Activated CD4-positive, alpha-beta T cell treated with anti-CD3 and anti-CD28 coated beads, Interleukin-2, amount 50 U/mL, for 16 hours (primary cell): ENCODE measurements at regions not wholly inside any gene's neighbourhood (a gene's known extent, or its start where the extent isn't known, plus 50 kb on each side); places are given as distances from the start of the nearest gene placed in this dataset.
"Not testable (repeated sequence)": the region's sequence is repeated elsewhere in the genome, so short reads cannot be mapped to it uniquely, and the experiment has no call there.

Experiments used
- DNase-seq: peaks from one replicate; pipeline ENCODE4 v3.0.0-alpha.2; 2020

DNA sequence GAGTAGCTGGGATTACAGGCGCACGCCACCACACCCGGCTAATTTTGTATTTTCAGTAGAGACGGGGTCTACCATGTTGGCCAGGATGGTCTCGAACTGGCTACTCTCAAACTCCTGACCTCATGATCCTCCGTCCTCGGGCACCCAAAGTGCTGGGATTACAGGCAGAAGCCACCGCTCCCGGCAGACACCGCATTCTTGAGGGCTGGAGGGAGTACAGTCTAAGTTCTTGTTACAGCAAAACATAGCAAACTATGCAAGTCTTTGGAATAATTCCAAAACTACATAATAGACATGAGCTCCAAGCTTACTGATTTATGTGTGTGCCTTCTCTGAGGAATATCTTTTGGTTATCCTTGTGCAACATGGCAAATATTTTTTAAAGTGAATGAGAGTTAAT is 299.1 kb upstream of the ZNF658 start:
- not testable (repeated sequence) for DNase-seq

DNA sequence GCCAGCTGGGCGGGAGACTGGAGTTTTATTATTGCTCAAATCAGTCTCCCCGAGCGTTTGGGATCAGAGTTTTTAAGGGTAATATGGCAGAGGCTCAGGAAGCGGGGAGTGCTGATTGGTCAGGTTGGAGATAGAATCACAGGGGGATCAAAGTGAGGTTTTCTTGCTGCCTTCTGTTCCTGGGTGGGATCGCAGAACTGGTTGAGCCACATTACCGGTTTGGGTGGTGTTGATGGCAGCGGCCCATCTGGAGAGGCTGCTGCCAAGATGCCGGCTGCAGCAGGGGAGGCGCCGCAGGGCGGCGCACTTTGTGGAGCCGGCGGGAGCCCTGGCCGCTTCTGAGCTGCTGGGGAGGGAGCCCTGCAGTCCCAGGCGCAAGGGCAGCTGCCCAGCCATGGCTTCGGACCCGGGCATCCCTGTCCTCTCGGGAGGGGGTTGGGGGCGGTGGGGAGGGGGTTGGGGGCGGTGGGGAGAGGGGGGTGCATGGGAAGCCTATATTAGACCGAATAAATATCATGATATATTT is 268.9 kb upstream of the ZNF658 start:
- not testable (repeated sequence) for DNase-seq

DNA sequence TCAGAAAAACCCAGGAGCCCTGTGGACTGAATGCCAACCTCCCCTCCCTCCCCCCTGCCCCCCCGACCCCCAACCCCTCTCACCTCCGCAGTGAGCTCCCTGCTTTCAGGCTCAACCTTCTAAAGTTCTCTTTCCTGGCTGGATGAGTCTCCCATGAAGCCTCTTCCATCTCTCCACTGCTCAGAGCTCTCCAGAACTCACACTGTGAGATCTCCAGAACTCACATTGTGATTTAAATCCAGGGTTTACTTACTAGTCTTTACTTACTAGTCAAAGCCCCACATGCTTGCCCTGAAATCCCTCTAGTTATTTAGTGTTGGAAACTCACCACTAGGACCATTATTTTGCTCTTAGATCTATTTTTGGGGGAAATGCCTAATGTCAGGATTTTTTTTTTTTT is 252.8 kb upstream of the ZNF658 start:
- not testable (repeated sequence) for DNase-seq

DNA sequence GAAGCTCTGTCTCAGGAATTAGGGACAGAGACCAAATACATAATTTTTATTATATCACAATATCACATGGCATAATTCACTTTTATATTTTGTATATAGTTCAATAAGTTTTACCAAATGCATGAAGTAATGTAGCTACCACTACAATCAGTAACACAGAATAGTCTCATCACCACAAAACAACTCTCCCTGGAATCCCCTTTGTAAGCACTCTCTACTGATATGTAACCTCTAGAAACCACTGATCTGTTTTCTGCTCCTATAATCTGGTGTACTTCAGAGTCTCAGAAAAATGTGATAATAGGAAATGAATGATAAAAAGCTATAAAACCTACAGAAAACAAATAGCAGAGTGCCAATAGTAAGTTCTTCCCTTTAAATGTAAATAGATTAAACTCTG is 210.3 kb upstream of the ZNF658 start:
- DNase-seq = not testable (repeated sequence)

DNA sequence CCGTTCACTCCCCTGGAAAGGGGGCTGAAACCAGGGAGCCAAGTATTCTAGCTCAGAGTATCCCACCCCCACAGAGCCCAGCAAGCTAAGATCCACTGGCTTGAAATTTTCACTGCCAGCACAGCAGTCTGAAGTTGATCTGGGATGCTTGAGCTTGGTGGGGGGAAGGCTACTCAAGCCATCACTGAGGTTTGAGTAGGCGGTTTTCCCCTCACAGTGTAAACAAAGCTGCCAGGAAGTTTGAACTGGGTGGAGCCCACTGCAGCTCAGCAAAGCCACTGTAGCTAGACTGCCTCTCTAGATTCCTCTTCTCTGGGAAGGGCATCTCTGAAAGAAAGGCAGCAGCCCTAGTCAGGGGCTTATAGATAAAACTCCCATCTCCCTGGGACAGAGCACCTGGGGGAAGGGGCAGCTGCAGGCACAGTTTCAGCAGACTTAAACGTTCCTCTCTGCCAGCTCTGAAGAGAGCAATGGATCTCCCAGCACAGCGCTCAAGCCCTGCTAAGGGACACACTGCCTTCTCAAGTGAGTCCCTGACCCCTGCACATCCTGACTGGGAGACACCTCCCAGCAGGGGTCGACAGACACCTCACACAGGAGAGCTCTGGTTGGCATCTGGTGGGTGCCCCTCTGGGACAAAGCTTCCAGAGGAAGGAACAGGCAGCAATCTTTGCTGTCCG is 204.8 kb upstream of the ZNF658 start:
- DNase-seq = not testable (repeated sequence)

DNA sequence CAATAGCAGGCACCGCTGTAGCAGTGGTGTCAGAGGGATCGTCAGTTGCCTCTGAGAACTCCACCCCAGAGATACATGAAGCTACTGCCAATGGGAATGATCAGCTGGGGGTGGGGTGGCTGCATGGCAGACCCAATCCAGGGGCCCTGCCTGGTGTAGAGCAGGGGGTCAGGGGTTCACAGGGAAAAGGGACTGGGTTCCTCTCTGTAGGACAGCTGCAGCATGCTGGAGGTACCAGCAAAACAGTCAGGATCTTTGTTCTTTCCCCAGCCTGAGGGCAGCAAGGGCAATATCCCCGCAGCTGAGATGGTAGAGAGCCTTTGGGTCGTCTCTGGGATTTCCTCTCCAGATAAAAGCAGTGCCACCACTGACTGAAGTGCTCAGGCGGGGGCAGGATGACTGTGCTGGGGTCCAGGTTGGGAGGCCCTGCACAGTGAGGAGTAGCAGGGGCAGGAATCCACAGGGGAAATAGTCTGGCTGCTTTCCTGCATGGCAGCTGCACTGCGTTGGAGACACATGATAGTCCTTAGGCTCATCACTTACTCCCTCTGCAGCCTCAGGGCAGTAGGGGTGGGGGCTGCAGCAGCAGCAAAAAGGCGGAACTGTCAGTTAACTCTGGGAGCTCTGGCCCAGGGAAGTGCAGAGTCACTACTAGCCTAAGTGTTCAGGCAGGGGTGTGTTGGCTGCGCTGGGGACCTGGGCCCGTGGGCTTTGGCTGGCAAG is 203.0 kb upstream of the ZNF658 start:
- DNase-seq = not testable (repeated sequence)

DNA sequence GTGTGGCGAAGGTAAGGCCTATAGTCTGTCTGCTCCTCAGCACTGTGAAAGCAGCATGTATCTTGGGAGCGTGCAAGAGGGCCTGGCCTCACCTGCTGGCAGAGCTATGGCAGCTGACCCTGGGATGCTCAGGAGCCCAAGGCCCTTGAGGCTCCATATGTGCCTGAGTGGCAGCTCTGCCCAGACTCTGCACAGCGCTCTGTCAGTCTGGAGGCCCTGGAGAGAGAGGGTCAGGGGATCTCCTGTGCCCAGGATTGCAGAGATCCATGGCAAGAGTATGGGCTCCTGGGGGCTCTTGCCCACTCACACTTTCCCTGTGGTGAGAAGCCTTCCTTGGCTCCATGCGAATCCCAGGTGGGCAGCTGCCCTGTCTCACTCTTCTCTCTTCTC is 202.5 kb upstream of the ZNF658 start:
- not testable (repeated sequence) for DNase-seq

DNA sequence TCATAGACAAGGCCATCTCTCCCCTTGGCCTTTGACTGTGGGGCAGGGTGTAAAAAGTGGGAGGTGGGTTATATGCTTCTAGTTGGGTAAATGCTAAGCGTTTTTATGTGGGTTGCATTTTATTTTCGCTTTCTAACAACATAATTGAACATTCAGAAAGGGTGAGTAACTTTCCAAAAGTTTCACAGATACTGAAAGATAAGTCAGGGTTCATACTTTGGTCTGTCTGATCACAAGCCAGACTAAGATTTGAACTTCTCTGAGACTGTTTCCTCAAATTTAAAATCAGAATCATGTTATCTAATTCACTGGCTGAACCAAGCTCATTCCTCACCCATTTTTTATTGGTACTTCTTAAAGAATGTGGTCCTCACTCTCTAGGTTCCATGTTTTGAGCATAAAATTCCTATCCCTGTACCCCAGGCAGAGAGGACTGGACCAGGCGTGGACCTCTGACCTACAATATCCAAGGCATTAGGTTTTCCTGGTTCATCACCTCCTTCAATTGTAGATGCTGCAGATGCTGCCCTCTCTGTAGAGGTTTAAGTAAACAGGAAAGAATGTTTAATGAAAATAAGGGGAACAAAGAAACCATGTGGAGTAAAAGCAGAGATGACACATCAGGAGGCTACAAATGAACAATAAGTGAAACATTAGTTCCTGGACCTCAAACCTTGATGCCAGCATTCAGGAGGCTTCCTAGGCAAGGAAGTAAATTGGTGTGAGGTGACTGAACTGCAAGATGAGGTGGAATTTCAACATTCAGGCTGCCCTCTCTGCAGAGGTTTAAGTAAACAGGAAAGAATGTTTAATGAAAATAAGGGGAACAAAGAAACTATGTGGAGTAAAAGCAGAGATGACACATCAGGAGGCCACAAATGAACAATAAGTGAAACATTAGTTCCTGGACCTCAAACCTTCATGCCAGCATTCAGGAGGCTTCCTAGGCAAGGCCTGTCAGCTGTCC is 198.8 kb upstream of the ZNF658 start:
- not testable (repeated sequence) for DNase-seq

DNA sequence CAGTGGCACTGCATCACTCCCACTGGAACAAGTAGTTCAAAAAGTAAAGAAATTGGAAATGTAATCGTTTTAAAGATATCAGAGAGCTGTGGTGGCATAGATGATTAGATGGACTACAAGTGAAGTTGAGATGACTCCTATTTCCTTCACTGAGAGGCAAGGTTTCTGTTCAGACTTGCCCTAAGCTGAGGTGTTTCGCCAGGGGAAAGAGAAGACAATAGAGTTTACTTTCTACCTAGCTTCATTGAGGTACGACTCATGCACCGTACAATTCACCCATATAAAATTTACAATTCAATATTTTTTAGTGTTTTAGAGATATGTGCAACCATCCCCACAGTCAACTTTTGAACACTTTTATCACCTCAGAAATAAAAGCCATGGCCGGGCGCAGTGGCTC is 189.0 kb upstream of the ZNF658 start:
- DNase-seq = not testable (repeated sequence)

DNA sequence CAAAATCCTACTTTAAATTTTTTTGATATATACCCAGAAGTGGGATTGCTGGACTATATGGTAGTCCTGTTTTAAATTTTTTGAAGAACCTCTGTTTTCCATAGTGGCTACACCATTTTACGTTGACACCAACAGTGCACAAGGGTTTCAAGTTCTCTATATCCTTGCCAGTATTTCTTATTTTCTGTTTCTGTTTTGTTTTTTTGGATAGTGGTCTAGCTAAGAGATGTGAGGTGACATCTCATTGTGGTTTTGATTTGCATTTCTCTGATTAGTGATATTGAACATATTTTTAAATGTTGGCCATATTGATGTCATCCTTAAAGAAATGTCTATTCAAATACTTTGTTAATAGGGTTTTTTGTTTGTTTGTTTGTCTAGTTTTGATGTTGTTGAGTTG is 187.7 kb upstream of the ZNF658 start:
- DNase-seq = not testable (repeated sequence)

DNA sequence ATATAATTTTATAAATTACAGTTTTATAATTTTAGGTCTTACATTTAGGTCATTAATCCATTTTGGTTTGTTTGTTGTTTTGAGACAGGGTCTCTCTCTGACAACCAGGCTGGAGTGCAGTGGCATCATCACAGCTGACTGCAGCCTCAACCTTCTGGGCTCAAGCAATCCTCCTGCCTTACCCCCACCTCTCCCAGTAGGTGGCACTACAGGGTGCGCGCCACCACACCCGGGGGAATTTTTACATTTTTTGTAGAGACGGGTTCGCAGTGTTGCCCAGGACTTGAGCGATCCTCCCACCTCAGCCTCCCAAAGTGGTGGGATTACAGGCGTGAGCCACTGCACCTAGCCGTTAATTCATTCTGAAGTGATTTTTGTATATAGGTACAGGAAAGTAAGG is 187.0 kb upstream of the ZNF658 start:
- not testable (repeated sequence) for DNase-seq

DNA sequence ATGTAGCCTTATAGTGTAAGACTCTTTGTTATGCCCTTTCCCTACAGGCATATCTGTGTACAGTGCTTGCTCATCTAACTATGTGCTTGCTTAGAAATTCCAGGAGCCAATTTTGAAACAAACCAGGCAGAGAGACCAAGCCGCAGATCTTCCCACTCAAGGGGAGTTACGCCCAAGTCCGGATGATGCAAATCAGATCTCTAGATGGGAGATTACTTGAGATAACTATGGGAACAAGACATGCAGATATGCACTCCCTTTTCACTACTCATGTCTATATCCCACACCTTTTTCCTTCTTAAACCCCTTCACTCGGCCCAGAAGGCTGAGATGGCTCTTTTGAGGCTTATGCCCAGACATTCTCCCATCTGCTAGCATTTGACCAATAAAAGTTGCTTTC is 179.7 kb upstream of the ZNF658 start:
- not testable (repeated sequence) for DNase-seq

DNA sequence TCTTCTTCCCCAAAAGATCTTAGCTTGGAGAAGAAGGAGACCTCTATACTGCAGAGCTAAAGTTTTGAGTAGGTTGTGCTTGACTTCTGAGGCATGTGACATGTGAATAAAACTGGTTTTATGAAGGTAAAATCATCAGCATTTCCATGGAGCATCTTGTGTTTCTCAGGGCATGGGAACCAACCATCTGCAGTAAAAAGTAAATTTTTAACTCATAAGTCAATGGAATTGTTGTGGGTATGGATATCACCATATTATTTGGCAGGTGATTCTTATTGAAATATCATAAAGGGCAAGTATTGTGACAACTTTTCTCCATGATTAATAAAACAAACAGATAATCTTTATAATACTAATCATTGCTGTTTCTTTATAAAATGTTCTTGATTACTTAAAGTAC is 173.0 kb upstream of the ZNF658 start:
- DNase-seq = not testable (repeated sequence)

DNA sequence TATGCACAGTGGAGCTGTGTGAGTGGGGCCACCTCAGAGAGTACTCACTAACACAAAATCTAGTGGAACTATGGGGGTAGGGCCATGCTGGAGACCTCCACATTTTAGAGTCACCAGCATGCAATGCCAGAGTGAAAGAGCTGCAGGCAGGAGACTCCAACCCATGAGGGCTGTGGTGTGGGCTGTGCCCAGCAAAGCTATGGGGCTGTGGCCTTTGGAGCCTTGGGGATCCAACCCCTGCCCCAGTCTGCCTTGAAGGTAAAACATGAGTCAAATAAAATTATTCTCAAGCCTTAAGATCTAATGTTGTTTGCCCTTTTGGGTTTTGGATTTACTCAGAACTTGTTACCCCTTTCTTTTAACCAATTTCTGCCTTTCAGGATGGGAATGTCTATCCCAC is 163.8 kb upstream of the ZNF658 start:
- DNase-seq = not testable (repeated sequence)

DNA sequence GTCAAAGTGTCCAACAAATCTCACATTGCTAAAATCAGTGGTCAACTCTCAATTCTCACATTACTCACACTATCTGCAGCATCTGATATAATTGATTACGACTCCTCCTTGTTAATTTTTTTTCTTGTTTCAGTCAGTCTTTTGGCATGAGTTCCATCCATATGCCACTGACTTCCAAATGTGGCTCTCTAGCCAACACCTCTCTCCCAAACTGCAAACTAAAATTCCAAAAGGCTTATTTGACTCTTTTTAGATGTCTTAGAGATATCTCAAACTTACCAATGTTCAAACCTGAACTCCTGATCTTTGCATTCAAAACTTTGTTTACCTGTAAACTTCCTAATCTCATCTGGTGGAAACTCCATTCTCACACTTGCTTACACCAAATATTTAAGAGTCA is 162.1 kb upstream of the ZNF658 start:
- not testable (repeated sequence) for DNase-seq

DNA sequence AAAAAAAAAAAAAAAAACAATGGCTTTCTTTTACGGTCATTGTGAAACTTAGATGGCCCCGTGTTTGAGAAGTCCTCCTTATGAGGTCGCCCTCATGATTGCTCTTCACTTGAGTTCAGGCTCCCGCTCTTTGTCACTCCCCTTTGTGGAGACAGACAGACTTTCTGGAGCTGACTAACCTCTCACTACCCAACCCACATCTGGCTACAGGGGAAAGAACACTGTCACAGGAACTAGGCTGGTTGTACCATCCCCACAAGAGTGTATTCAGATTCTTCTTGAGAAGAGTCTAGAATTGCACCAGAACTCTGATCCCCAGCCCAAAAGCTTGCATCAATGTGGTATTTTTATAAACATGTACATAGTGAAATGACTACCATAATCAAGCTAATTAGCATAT is 160.4 kb upstream of the ZNF658 start:
- not testable (repeated sequence) for DNase-seq

DNA sequence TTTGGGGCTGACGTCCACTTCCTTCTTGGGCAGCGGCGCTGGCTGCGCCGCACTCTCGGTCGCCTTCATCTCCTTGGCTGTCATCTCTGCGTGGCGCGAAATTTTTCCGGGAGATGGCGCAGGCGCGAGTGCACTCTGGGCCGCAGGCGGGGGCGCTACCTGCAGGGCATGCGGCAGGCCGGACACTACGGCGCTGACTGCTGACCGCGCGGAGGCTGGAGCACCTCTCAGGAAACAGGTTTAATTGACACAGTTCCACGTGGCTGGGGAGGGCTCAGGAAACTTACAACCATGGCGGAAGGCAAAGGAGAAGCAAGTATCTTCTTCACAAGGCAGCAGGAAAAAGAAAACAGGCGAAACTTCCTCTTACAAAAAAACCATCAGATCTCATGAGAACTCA is 154.7 kb upstream of the ZNF658 start:
- not testable (repeated sequence) for DNase-seq

DNA sequence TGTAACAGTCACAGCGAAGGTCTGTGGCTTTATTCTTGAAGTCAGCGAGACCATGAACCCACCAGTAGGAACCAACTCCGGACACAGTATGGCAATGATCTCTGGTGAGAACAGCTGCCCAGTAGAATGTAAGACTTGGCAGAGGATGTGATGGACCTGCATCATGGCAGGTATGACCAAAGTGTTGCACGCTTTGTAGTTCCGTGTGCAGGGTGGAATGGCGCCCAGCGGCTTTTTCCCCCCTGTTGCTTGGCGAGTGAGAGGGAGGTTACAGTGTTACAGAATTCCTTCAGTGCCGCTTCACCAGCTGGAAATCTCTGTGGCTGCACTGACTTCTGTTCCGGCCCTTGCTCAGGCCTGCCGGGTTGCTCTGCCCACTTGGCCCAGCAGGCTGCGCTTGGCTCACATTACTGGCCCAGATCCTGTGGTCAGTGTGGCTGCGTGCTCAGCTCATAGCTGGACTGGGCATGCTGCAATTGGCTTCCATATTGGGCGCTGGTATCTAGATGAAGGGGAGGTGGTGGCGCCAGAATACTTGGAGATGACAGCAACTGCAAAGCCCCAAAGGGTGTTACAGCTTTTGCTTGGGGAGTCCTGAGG is 148.1 kb upstream of the ZNF658 start:
- not testable (repeated sequence) for DNase-seq

DNA sequence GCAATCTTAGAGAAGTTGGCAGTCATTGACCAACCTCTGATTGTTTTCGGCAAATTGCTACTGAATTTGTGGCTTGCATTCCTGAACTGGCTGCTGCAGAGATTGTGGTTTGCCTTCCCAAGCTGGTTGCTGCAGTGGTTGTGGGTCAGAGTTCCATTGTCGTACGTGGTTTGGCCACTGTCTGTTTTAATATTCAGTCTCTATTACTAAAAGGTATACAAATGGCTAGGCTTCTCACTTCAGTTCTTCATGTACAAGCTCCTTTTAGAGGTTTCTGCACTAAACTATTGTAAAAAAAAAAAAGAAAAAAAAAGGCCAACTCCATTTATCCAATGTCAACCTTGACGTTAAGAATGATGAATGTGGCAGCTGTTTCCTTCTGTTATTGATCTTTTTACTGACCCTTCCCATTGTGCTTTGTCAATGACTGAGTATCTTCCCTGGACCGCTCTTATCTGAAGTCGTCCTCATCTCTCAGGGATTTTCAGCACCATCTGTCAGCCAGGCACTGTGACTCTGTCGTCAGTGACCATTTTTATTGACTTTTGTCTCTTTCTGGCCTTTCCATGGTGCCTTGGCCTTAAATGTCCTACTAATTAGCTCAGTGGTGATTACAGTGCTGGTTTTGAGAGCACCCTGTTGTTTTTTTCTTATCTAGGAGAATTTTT is 140.6 kb upstream of the ZNF658 start:
- DNase-seq = not testable (repeated sequence)

DNA sequence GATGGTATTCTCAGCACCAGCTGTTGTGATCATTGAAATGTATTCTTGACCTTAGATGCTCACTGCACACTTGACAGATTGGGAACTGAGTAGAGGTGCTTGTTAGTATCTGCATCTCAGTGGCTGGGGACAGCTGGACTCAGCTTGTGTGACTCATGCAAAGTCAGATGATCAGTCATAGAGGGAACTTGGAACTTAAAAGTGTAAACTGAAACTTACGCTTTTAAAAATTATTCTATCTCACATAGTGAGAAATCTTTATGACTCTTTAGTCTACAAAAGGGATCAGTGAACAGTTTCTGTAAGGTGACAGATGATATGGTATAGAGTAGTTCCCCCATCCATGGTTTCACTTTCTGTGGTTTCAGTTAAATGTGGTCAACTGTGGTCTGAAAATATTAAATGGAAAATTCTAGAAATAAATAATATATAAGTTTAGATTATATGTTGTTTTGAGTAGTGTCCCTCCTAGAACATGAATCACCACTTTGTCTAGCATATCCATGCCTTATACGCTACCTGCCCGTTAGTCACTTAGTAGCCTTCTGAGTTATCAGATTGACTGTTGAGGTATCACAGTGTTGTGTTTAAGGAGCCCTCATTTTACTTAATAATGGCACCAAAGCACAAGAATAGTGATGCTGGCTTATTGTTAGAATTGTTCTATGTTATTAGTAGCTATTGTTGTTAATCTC is 135.6 kb upstream of the ZNF658 start:
- DNase-seq = peak; percentile 3

DNA sequence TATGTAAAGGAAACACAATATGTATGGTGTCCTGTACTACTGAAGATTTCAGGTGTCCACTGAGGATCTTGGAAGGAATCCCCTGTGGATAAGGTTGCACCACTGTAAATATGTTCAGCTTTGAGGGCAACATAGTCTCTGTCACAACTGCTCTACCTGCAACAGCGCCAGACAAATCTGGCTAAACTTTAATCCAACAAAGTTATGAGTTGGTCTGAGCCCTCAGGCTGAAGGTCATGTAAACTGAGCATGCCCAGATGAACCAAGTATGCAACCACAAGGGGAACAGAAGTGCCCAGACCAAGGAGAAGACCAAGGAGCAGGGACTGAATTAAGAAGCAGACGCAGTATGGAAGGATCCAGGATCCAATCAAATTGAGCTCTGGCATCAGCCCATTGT is 135.0 kb upstream of the ZNF658 start:
- not testable (repeated sequence) for DNase-seq
